Osteoblast (primary cell): ENCODE measurements at regions not wholly inside any gene's neighbourhood (a gene's known extent, or its start where the extent isn't known, plus 50 kb on each side); places are given as distances from the start of the nearest gene placed in this dataset.
"Not testable (repeated sequence)": the region's sequence is repeated elsewhere in the genome, so short reads cannot be mapped to it uniquely, and the experiment has no call there.

Experiments
- DNase-seq: peaks from one replicate; pipeline ENCODE4 v3.0.0; 2011; ENCODE audit warnings: low spot score, mixed read lengths; ENCODE audit not compliant: insufficient read length; ENCODE audit errors: missing footprints
- H2AFZ ChIP-seq: 2 replicates; pipeline ENCODE4 v1.6.0; 2011; ENCODE audit warnings: mild to moderate bottlenecking, low read length
- H3K27ac ChIP-seq: 2 replicates; pipeline ENCODE4 v1.5.1; 2011; ENCODE audit warnings: mild to moderate bottlenecking, low read depth, low read length, moderate library complexity
- H3K27me3 ChIP-seq: 2 replicates; pipeline ENCODE4 v1.6.0; 2012; ENCODE audit warnings: mild to moderate bottlenecking, control low read depth, inconsistent platforms, low read length, moderate library complexity; ENCODE audit not compliant: insufficient read depth
- H3K36me3 ChIP-seq: 2 replicates; pipeline ENCODE4 v1.5.1; 2011; ENCODE audit warnings: mild to moderate bottlenecking, low read length, control low read depth, moderate library complexity; ENCODE audit not compliant: insufficient read depth
- H3K4me1 ChIP-seq: 2 replicates; pipeline ENCODE4 v1.5.1; 2011; ENCODE audit warnings: mild to moderate bottlenecking, low read length, control low read depth, moderate library complexity; ENCODE audit not compliant: insufficient read depth
- H3K4me2 ChIP-seq: 2 replicates; pipeline ENCODE4 v1.6.0; 2011; ENCODE audit warnings: mild to moderate bottlenecking, low read length; ENCODE audit not compliant: insufficient read depth
- H3K4me3 ChIP-seq: fragments of 200-600 bp; sonication (generic); 3 replicates; pipeline ENCODE4 v1.5.1; 2012; ENCODE audit warnings: mild to moderate bottlenecking, low read length, inconsistent platforms; ENCODE audit not compliant: insufficient read depth
- H3K79me2 ChIP-seq: 2 replicates; pipeline ENCODE4 v1.6.0; 2012; ENCODE audit warnings: mild to moderate bottlenecking, low read length, control low read depth, inconsistent platforms; ENCODE audit not compliant: insufficient read depth
- H3K9me3 ChIP-seq: 2 replicates; pipeline ENCODE4 v1.5.1; 2011; ENCODE audit warnings: low read depth, low read length, control low read depth
- H4K20me1 ChIP-seq: 2 replicates; pipeline ENCODE4 v1.6.0; 2012; ENCODE audit warnings: mild to moderate bottlenecking, low read length, control low read depth; ENCODE audit not compliant: insufficient read depth
- CTCF ChIP-seq: IDR thresholded peaks from 2 replicates; pipeline ENCODE4 v1.5.1; 2011; ENCODE audit warnings: mild to moderate bottlenecking, low read depth, low read length, moderate library complexity; ENCODE audit errors: extremely low read depth

- H3K27ac ChIP-seq, result peak overlapping the region; percentile 45
- not testable (repeated sequence) for H2AFZ ChIP-seq
Measured at GRCh38 chr10:46781001-46781400, 130.2 kb upstream of the PTPN20 start.

GRCh38 chr10:46782001-46782874 lies 129.0 kb upstream of the PTPN20 start:
- H3K9me3 ChIP-seq, H3K4me3 ChIP-seq, H2AFZ ChIP-seq, H4K20me1 ChIP-seq, H3K27me3 ChIP-seq, H3K4me2 ChIP-seq, H3K36me3 ChIP-seq, H3K4me1 ChIP-seq, DNase-seq, H3K79me2 ChIP-seq: not testable (repeated sequence)
- peak overlapping the region; percentile 90 for H3K27ac ChIP-seq

More at GRCh38 chr10:46781001-46781400, 130.2 kb upstream of the PTPN20 start:
- not testable (repeated sequence) for DNase-seq, H3K36me3 ChIP-seq, H3K4me3 ChIP-seq, H3K27me3 ChIP-seq, H3K4me2 ChIP-seq, H4K20me1 ChIP-seq, H3K79me2 ChIP-seq, H3K9me3 ChIP-seq, H3K4me1 ChIP-seq

GRCh38 chr10:46784665-46785064 lies 126.6 kb upstream of the PTPN20 start:
- H3K79me2 ChIP-seq, H3K36me3 ChIP-seq, H3K9me3 ChIP-seq, H3K27ac ChIP-seq, H3K27me3 ChIP-seq, H2AFZ ChIP-seq, H3K4me3 ChIP-seq, H4K20me1 ChIP-seq, H3K4me2 ChIP-seq, DNase-seq, H3K4me1 ChIP-seq: not testable (repeated sequence)

- H3K27ac ChIP-seq, H3K79me2 ChIP-seq, H3K27me3 ChIP-seq, H4K20me1 ChIP-seq, DNase-seq, H3K9me3 ChIP-seq, H3K36me3 ChIP-seq, H3K4me1 ChIP-seq: not testable (repeated sequence)
- Histone ChIP-seq H3K4me2 (peak overlapping the region; percentile 32), H3K4me3 (peak overlapping the region; percentile 77), H2AFZ (peak overlapping the region; percentile 65)
Measured at GRCh38 chr10:46786125-46786517, 125.1 kb upstream of the PTPN20 start.

GRCh38 chr10:46786518-46787320 lies 124.5 kb upstream of the PTPN20 start:
- Histone ChIP-seq H3K4me2 (peak overlapping the region; percentile 78), H3K27ac (peak overlapping the region; percentile 65), H2AFZ (peak overlapping the region; percentile 85), H3K4me3 (peak overlapping the region; percentile 77)
- not testable (repeated sequence) for H3K9me3 ChIP-seq, H3K4me1 ChIP-seq, H3K36me3 ChIP-seq, H4K20me1 ChIP-seq, H3K27me3 ChIP-seq, H3K79me2 ChIP-seq, DNase-seq

- peak overlapping the region; percentile 77 for H3K4me3 ChIP-seq
- no peaks in the 10 kb centered on the region for H3K79me2 ChIP-seq
- H3K9me3 ChIP-seq, result no peaks in the 10 kb centered on the region
- H3K27me3 ChIP-seq, result no peaks in the 10 kb centered on the region
- no peaks in the 10 kb centered on the region for H3K36me3 ChIP-seq
- peak; percentile 46 for DNase-seq
- H4K20me1 ChIP-seq, result no peaks in the 10 kb centered on the region
- peak overlapping the region; percentile 85 for H2AFZ ChIP-seq
- peak overlapping the region; percentile 65 for H3K27ac ChIP-seq
- H3K4me2 ChIP-seq, result peak overlapping the region; percentile 78
- TF ChIP-seq CTCF, result peak; percentile 15
- H3K4me1 ChIP-seq, result no peaks in the 10 kb centered on the region
Measured at GRCh38 chr10:46787321-46787615, 124.0 kb upstream of the PTPN20 start.

- H3K27me3 ChIP-seq, H3K4me1 ChIP-seq, H3K79me2 ChIP-seq, H2AFZ ChIP-seq, DNase-seq, H4K20me1 ChIP-seq, H3K36me3 ChIP-seq, H3K4me3 ChIP-seq, H3K9me3 ChIP-seq, H3K4me2 ChIP-seq, H3K27ac ChIP-seq: not testable (repeated sequence)
Measured at GRCh38 chr10:46792657-46793357, 118.4 kb upstream of the PTPN20 start.
